ENCODE measurements at regions not wholly inside any gene's neighbourhood (a gene's known extent, or its start where the extent isn't known, plus 50 kb on each side); places are given as distances from the start of the nearest gene placed in this dataset.
A peak's percentile ranks its signal among the peaks of the same experiment; 100 is the strongest.

- Histone ChIP-seq H3K36me3 (ENCODE audit: control insufficient read depth in 4 of 4, insufficient read depth in 4 of 4, low read length in 4 of 4) (no peaks in the 10 kb centered on the region), H3K9ac (ENCODE audit: insufficient read depth in 1 of 2, low read length in 2 of 2) (no peak overlapping the region), H3K9me3 (ENCODE audit: control insufficient read depth in 4 of 4, insufficient read depth in 3 of 4, low read length in 3 of 4) (peaks cover 0 to 5% (median 0%) of the 10 kb centered on the region in 4 donors), H3K27ac (ENCODE audit: low read depth in 1 of 2, low read length in 1 of 2) (no peak overlapping the region), H3K27me3 (ENCODE audit: control insufficient read depth in 3 of 3, insufficient read depth in 3 of 3, low read length in 2 of 3) (peaks cover 0 to 19% (median 14%) of the 10 kb centered on the region in 3 donors), H3K4me1 (ENCODE audit: control insufficient read depth in 5 of 5, insufficient read depth in 5 of 5, low read length in 5 of 5) (no peaks in the 10 kb centered on the region), H3K4me3 (no peak overlapping the region)
- ATAC-seq (ENCODE audit: insufficient read depth, low FRiP score), result no peak
- DNase-seq, result no peak
- no peak for TF ChIP-seq CTCF (IDR thresholded peaks at IDR 0.05; ENCODE audit: control extremely low read depth, extremely low read depth)
- WGBS, 2 donors, result 85 to 91% methylated on average over 2 of the region's 2 CpGs
These were observed 214.2 kb upstream of the PUDP start for GRCh38 chrX:7362111-7362510.

- Histone ChIP-seq H3K4me3 (no peak overlapping the region), H3K36me3 (ENCODE audit: control insufficient read depth in 4 of 4, insufficient read depth in 4 of 4, low read length in 4 of 4) (no peaks in the 10 kb centered on the region), H3K4me1 (ENCODE audit: control insufficient read depth in 5 of 5, insufficient read depth in 5 of 5, low read length in 5 of 5) (no peaks in the 10 kb centered on the region), H3K27me3 (ENCODE audit: control insufficient read depth in 3 of 3, insufficient read depth in 3 of 3, low read length in 2 of 3) (peaks cover 0 to 37% (median 11%) of the 10 kb centered on the region in 3 donors), H3K9ac (ENCODE audit: insufficient read depth in 1 of 2, low read length in 2 of 2) (no peak overlapping the region), H3K27ac (ENCODE audit: low read depth in 1 of 2, low read length in 1 of 2) (no peak overlapping the region), H3K9me3 (ENCODE audit: control insufficient read depth in 4 of 4, insufficient read depth in 3 of 4, low read length in 3 of 4) (no peaks in the 10 kb centered on the region)
- no peak for TF ChIP-seq CTCF (IDR thresholded peaks at IDR 0.05; ENCODE audit: control extremely low read depth, extremely low read depth)
- ATAC-seq (ENCODE audit: insufficient read depth, low FRiP score) (no peak), DNase-seq (peak in 2 of 3 donors; percentile 1)
- 57 to 86% methylated on average over 1 of the region's 1 CpG for WGBS, 2 donors
These were observed 204.0 kb upstream of the PUDP start for GRCh38 chrX:7351926-7352325.

GRCh38 chrX:7347465-7347864 lies 199.5 kb upstream of the PUDP start:
- Histone ChIP-seq H3K4me1 (ENCODE audit: control insufficient read depth in 5 of 5, insufficient read depth in 5 of 5, low read length in 5 of 5) (no peaks in the 10 kb centered on the region), H3K9ac (ENCODE audit: insufficient read depth in 1 of 2, low read length in 2 of 2) (no peak overlapping the region), H3K27ac (ENCODE audit: low read depth in 1 of 2, low read length in 1 of 2) (no peak overlapping the region), H3K36me3 (ENCODE audit: control insufficient read depth in 4 of 4, insufficient read depth in 4 of 4, low read length in 4 of 4) (no peaks in the 10 kb centered on the region), H3K9me3 (ENCODE audit: control insufficient read depth in 4 of 4, insufficient read depth in 3 of 4, low read length in 3 of 4) (no peaks in the 10 kb centered on the region), H3K4me3 (no peak overlapping the region), H3K27me3 (ENCODE audit: control insufficient read depth in 3 of 3, insufficient read depth in 3 of 3, low read length in 2 of 3) (peaks cover 0 to 55% (median 11%) of the 10 kb centered on the region in 3 donors)
- 82 to 92% methylated on average over 5 of the region's 5 CpGs for WGBS, 2 donors
- ATAC-seq (ENCODE audit: insufficient read depth, low FRiP score) (no peak), DNase-seq (no peak)
- TF ChIP-seq CTCF (IDR thresholded peaks at IDR 0.05; ENCODE audit: control extremely low read depth, extremely low read depth), result no peak

GRCh38 chrX:7346021-7346420 lies 198.1 kb upstream of the PUDP start:
- H3K9me3 ChIP-seq (ENCODE audit: control insufficient read depth in 4 of 4, insufficient read depth in 3 of 4, low read length in 3 of 4), result peaks cover 0 to 4% (median 0%) of the 10 kb centered on the region in 4 donors
- H3K27ac ChIP-seq (ENCODE audit: low read depth in 1 of 2, low read length in 1 of 2), result no peak overlapping the region
- ATAC-seq (ENCODE audit: insufficient read depth, low FRiP score) (no peak), DNase-seq (no peak)
- no peaks in the 10 kb centered on the region for H3K36me3 ChIP-seq (ENCODE audit: control insufficient read depth in 4 of 4, insufficient read depth in 4 of 4, low read length in 4 of 4)
- no peaks in the 10 kb centered on the region for H3K4me1 ChIP-seq (ENCODE audit: control insufficient read depth in 5 of 5, insufficient read depth in 5 of 5, low read length in 5 of 5)
- peaks cover 0 to 51% (median 4%) of the 10 kb centered on the region in 3 donors for H3K27me3 ChIP-seq (ENCODE audit: control insufficient read depth in 3 of 3, insufficient read depth in 3 of 3, low read length in 2 of 3)
- no peak for TF ChIP-seq CTCF (IDR thresholded peaks at IDR 0.05; ENCODE audit: control extremely low read depth, extremely low read depth)
- no peak overlapping the region for H3K9ac ChIP-seq (ENCODE audit: insufficient read depth in 1 of 2, low read length in 2 of 2)
- 89 to 94% methylated on average over 1 of the region's 1 CpG for WGBS, 2 donors
- no peak overlapping the region for H3K4me3 ChIP-seq
